H1 (cell line): ENCODE measurements at regions not wholly inside any gene's neighbourhood (a gene's known extent, or its start where the extent isn't known, plus 50 kb on each side); places are given as distances from the start of the nearest gene placed in this dataset.

Experiments
- ATF3 ChIP-seq: IDR thresholded peaks from 2 replicates; pipeline ENCODE4 v1.6.1; 2011; ENCODE audit warnings: low read depth, mild to moderate bottlenecking, low read length; ENCODE audit not compliant: insufficient read depth
- EZH2 ChIP-seq: fragments of 200-600 bp; sonication (generic); IDR thresholded peaks from 2 replicates; pipeline ENCODE4 v1.7.1; 2012; ENCODE audit warnings: low read depth, mild to moderate bottlenecking, moderate library complexity, low read length, inconsistent platforms; ENCODE audit not compliant: severe bottlenecking
- FOSL1 ChIP-seq: IDR thresholded peaks from 2 replicates; pipeline ENCODE4 v1.6.1; 2011; ENCODE audit warnings: mild to moderate bottlenecking, low read depth, low read length, moderate library complexity; ENCODE audit not compliant: insufficient read depth
- GTF2F1 ChIP-seq: IDR thresholded peaks from 2 replicates; pipeline ENCODE4 v1.6.1; 2012; ENCODE audit warnings: low read depth, low read length, improper control_type of control experiment, borderline replicate concordance
- POLR2A ChIP-seq, 2 experiments: IDR thresholded peaks; 1 replicate in 1 of 2; 2 replicates in 1 of 2; pipeline ENCODE4 v1.6.1; 2011; ENCODE audit warnings: low read depth in 2 of 2, low read length in 2 of 2, mild to moderate bottlenecking in 2 of 2; ENCODE audit errors: control extremely low read depth in 1 of 2
- SP1 ChIP-seq: IDR thresholded peaks from 2 replicates; pipeline ENCODE4 v1.6.1; 2011; ENCODE audit warnings: low read depth, low read length
- TF ChIP-seq, protein P1 (sequence below): IDR thresholded peaks from 2 replicates; pipeline ENCODE4 v1.6.1; 2012; ENCODE audit warnings: inconsistent platforms
- TF ChIP-seq, protein P2 (sequence below), 3 experiments: IDR thresholded peaks; 1 replicate in 2 of 3; 2 replicates in 1 of 3; pipeline versions ENCODE4 v1.5.1 to v1.6.1; 2011; ENCODE audit warnings: low read length in 3 of 3, mild to moderate bottlenecking in 3 of 3, inconsistent platforms in 2 of 3, low read depth in 1 of 3, moderate library complexity in 1 of 3; ENCODE audit not compliant: insufficient read depth in 1 of 3; ENCODE audit errors: control extremely low read depth in 1 of 3

DNA sequence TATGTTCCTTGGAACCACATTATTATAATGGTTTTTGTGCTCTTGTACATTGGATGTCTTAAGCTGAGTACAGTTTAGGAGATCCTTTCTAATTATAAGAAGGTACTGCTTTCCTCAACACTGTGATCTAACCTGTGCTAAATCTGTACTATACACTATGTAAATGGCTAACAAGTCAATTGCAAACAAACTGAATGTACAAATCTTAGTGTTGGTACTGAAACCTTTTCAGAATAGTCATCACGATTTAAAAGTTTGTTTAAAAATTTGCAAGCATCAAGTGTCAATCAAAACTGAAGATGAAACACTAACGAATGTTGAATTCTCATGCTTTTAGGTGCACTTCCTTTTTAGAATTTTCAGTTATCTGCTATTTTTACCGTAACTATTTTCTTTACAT lies 2090.4 kb upstream of the TENM3 start:
- TF ChIP-seq, protein P1, sequence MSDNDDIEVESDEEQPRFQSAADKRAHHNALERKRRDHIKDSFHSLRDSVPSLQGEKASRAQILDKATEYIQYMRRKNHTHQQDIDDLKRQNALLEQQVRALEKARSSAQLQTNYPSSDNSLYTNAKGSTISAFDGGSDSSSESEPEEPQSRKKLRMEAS: no peak
- TF ChIP-seq GTF2F1 (no peak), ATF3 (no peak), SP1 (no peak), EZH2 (no peak), POLR2A (IDR thresholded peaks at IDR 0.05; ENCODE audit: control extremely low read depth in 1 of 2, low read depth in 2 of 2, low read length in 2 of 2) (no peak), FOSL1 (no peak)
- TF ChIP-seq, protein P2, sequence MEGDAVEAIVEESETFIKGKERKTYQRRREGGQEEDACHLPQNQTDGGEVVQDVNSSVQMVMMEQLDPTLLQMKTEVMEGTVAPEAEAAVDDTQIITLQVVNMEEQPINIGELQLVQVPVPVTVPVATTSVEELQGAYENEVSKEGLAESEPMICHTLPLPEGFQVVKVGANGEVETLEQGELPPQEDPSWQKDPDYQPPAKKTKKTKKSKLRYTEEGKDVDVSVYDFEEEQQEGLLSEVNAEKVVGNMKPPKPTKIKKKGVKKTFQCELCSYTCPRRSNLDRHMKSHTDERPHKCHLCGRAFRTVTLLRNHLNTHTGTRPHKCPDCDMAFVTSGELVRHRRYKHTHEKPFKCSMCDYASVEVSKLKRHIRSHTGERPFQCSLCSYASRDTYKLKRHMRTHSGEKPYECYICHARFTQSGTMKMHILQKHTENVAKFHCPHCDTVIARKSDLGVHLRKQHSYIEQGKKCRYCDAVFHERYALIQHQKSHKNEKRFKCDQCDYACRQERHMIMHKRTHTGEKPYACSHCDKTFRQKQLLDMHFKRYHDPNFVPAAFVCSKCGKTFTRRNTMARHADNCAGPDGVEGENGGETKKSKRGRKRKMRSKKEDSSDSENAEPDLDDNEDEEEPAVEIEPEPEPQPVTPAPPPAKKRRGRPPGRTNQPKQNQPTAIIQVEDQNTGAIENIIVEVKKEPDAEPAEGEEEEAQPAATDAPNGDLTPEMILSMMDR (IDR thresholded peaks at IDR 0.05; ENCODE audit: control extremely low read depth in 1 of 3, insufficient read depth in 1 of 3, low read depth in 1 of 3, low read length in 3 of 3): no peak
